Neutrophil (primary cell): ENCODE measurements at regions not wholly inside any gene's neighbourhood (a gene's known extent, or its start where the extent isn't known, plus 50 kb on each side); places are given as distances from the start of the nearest gene placed in this dataset.

ENCODE experiments used
- H3K27ac ChIP-seq: fragments of 200-600 bp; sonication (generic); 2 replicates; pipeline ENCODE4 v1.5.1; 2016; ENCODE audit warnings: mild to moderate bottlenecking, moderate library complexity
- H3K27me3 ChIP-seq: fragments of 200-600 bp; sonication (generic); 2 replicates; pipeline ENCODE4 v1.6.0; 2016; ENCODE audit warnings: mild to moderate bottlenecking
- H3K36me3 ChIP-seq: fragments of 200-600 bp; sonication (generic); 2 replicates; pipeline ENCODE4 v1.5.1; 2017
- H3K4me1 ChIP-seq, 2 experiments: fragments of 200-600 bp in 1 of 2; sonication (generic) in 1 of 2; 1 replicate in 1 of 2; 2 replicates in 1 of 2; pipeline versions ENCODE4 v1.5.1 to v1.6.1; 2013 to 2016; ENCODE audit warnings: low read depth in 1 of 2, low read length in 1 of 2, mild to moderate bottlenecking in 1 of 2, moderate library complexity in 1 of 2; ENCODE audit not compliant: control insufficient read depth in 1 of 2, insufficient read depth in 1 of 2
- H3K4me3 ChIP-seq, 2 experiments: fragments of 200-600 bp in 1 of 2; sonication (generic) in 1 of 2; 1 replicate in 1 of 2; 2 replicates in 1 of 2; pipeline ENCODE4 v1.5.1; 2013 to 2016; ENCODE audit warnings: low read depth in 1 of 2, low read length in 1 of 2, mild to moderate bottlenecking in 1 of 2, moderate library complexity in 1 of 2
- H3K9me3 ChIP-seq: fragments of 200-600 bp; sonication (generic); 2 replicates; pipeline ENCODE4 v1.5.1; 2016
- CTCF ChIP-seq: fragments of 200-600 bp; sonication (generic); IDR thresholded peaks from 2 replicates; pipeline ENCODE4 v1.5.1; 2016; ENCODE audit warnings: antibody characterized with exemption

- H3K4me3 ChIP-seq = no peak overlapping the region
- peaks cover 0 to 3% of the 10 kb centered on the region in 2 experiments for H3K4me1 ChIP-seq
- H3K27ac ChIP-seq = no peak overlapping the region
Measured at GRCh38 chr12:107493135-107493494, 192.5 kb upstream of the PWP1 start.

GRCh38 chr12:107493666-107494065 is 191.9 kb upstream of the PWP1 start:
- Histone ChIP-seq H3K9me3 (no peaks in the 10 kb centered on the region), H3K36me3 (no peaks in the 10 kb centered on the region), H3K4me3 (no peak overlapping the region), H3K4me1 (peaks cover 0 to 3% of the 10 kb centered on the region in 2 experiments), H3K27me3 (no peaks in the 10 kb centered on the region), H3K27ac (no peak overlapping the region)
- no peak for TF ChIP-seq CTCF

More at GRCh38 chr12:107493135-107493494, 192.5 kb upstream of the PWP1 start:
- Histone ChIP-seq H3K9me3 (no peaks in the 10 kb centered on the region), H3K27me3 (no peaks in the 10 kb centered on the region), H3K36me3 (no peaks in the 10 kb centered on the region)
- no peak for TF ChIP-seq CTCF

GRCh38 chr12:107494331-107494730 is 191.3 kb upstream of the PWP1 start:
- Histone ChIP-seq H3K9me3 (no peaks in the 10 kb centered on the region), H3K36me3 (no peaks in the 10 kb centered on the region), H3K27me3 (no peaks in the 10 kb centered on the region), H3K27ac (no peak overlapping the region), H3K4me3 (no peak overlapping the region), H3K4me1 (peaks cover 0 to 3% of the 10 kb centered on the region in 2 experiments)
- TF ChIP-seq CTCF = no peak

GRCh38 chr12:107495604-107496003 is 190.0 kb upstream of the PWP1 start:
- no peaks in the 10 kb centered on the region for H3K27me3 ChIP-seq
- no peak for TF ChIP-seq CTCF
- H3K27ac ChIP-seq = no peak overlapping the region
- H3K4me1 ChIP-seq = peaks cover 0 to 3% of the 10 kb centered on the region in 2 experiments
- H3K36me3 ChIP-seq = no peaks in the 10 kb centered on the region
- H3K4me3 ChIP-seq = no peak overlapping the region
- H3K9me3 ChIP-seq = no peaks in the 10 kb centered on the region

- Histone ChIP-seq H3K4me3 (no peak overlapping the region), H3K36me3 (no peaks in the 10 kb centered on the region), H3K27ac (no peak overlapping the region), H3K4me1 (peaks cover 0 to 3% of the 10 kb centered on the region in 2 experiments), H3K27me3 (no peaks in the 10 kb centered on the region), H3K9me3 (no peaks in the 10 kb centered on the region)
- TF ChIP-seq CTCF = no peak
Measured at GRCh38 chr12:107497231-107497630, 188.4 kb upstream of the PWP1 start.

GRCh38 chr12:107500307-107500706 is 185.3 kb upstream of the PWP1 start:
- no peak for TF ChIP-seq CTCF

More at GRCh38 chr12:107500307-107500706, 185.3 kb upstream of the PWP1 start:
- H3K4me1 ChIP-seq = no peaks in the 10 kb centered on the region
- H3K9me3 ChIP-seq = no peaks in the 10 kb centered on the region
- no peak overlapping the region for H3K27ac ChIP-seq
- no peaks in the 10 kb centered on the region for H3K27me3 ChIP-seq
- H3K4me3 ChIP-seq = no peak overlapping the region
- H3K36me3 ChIP-seq = no peaks in the 10 kb centered on the region
